IMR-90 (cell line): ENCODE measurements at regions not wholly inside any gene's neighbourhood (a gene's known extent, or its start where the extent isn't known, plus 50 kb on each side); places are given as distances from the start of the nearest gene placed in this dataset.

Source experiments
- ATAC-seq: fragments of 200-7000 bp; cut with Tn5 transposase; 2 replicates; pipeline ENCODE4 v1.9.1; 2020; ENCODE audit warnings: low read depth, mild to moderate bottlenecking, moderate library complexity
- BruUV-seq: library from RNA; stranded (reverse); fragments of 400-500 nt; replicated peaks from 2 replicates; lab custom pipeline; 2021; lab: Mats Ljungman, UMichigan
- CTCF ChIA-PET: fragments of 300-600 bp; formaldehyde crosslinking; extraction: SDS; loops from one replicate; lab custom pipeline; 2021; ENCODE audit warnings: antibody characterized with exemption; lab: Yijun Ruan, JAX
- POLR2A ChIA-PET: fragments of 300-600 bp; sonication (Branson Sonifier 250); formaldehyde crosslinking; loops from one replicate; lab custom pipeline; 2022; ENCODE audit warnings: antibody characterized with exemption; ENCODE audit not compliant: unreplicated experiment; lab: Charles Lee
- DNase-seq: peaks from one replicate; pipeline ENCODE4 v3.0.0; 2013
- H2AFZ ChIP-seq: replicated peaks from 2 replicates; pipeline ENCODE3; 2013; ENCODE audit warnings: low read length, mild to moderate bottlenecking; ENCODE audit not compliant: poor library complexity
- H2AK5ac ChIP-seq: 2 replicates; pipeline ENCODE4 v1.6.1; 2013; ENCODE audit warnings: low read depth, low read length, inconsistent platforms
- H2AK9ac ChIP-seq: replicated peaks from 2 replicates; pipeline ENCODE3; 2013; ENCODE audit warnings: mild to moderate bottlenecking, low read depth, low read length, moderate library complexity; ENCODE audit not compliant: poor library complexity
- H2BK120ac ChIP-seq: 2 replicates; pipeline ENCODE4 v1.6.1; 2013; ENCODE audit warnings: low read depth, low read length, inconsistent platforms
- H2BK15ac ChIP-seq: 3 replicates; pipeline ENCODE4 v1.6.1; 2013; ENCODE audit warnings: low read depth, low read length, inconsistent platforms
- H2BK20ac ChIP-seq: 2 replicates; pipeline ENCODE4 v1.6.1; 2013; ENCODE audit warnings: low read depth, mild to moderate bottlenecking, inconsistent platforms, low read length, moderate library complexity
- H2BK5ac ChIP-seq: 2 replicates; pipeline ENCODE4 v1.6.1; 2013; ENCODE audit warnings: mild to moderate bottlenecking, low read depth, low read length, inconsistent platforms; ENCODE audit not compliant: poor library complexity, severe bottlenecking
- H3K14ac ChIP-seq: replicated peaks from 2 replicates; pipeline ENCODE4 v1.6.1; 2013; ENCODE audit warnings: low read depth, low read length, inconsistent platforms
- H3K18ac ChIP-seq: 2 replicates; pipeline ENCODE4 v1.6.1; 2013; ENCODE audit warnings: low read depth, low read length, control low read depth
- H3K23ac ChIP-seq: 2 replicates; pipeline ENCODE4 v1.6.1; 2013; ENCODE audit warnings: low read depth, low read length, inconsistent platforms
- H3K27ac ChIP-seq: 2 replicates; pipeline ENCODE4 v1.5.1; 2013; ENCODE audit warnings: mild to moderate bottlenecking, control low read depth, low read length; ENCODE audit not compliant: insufficient read depth
- H3K27me3 ChIP-seq: 2 replicates; pipeline ENCODE4 v1.6.1; 2013; ENCODE audit warnings: low read length; ENCODE audit not compliant: control insufficient read depth, insufficient read depth
- H3K36me3 ChIP-seq: 2 replicates; pipeline ENCODE4 v1.6.1; 2013; ENCODE audit warnings: low read length, mixed read lengths; ENCODE audit not compliant: control insufficient read depth, insufficient read depth
- H3K4ac ChIP-seq: 2 replicates; pipeline ENCODE4 v1.6.1; 2013; ENCODE audit warnings: low read depth, low read length, inconsistent platforms
- H3K4me1 ChIP-seq: 2 replicates; pipeline ENCODE4 v1.6.1; 2013; ENCODE audit warnings: low read length, mixed read lengths; ENCODE audit not compliant: control insufficient read depth, insufficient read depth
- H3K4me2 ChIP-seq: 2 replicates; pipeline ENCODE4 v1.6.1; 2013; ENCODE audit warnings: low read depth, mild to moderate bottlenecking, control low read depth, low read length, moderate library complexity
- H3K4me3 ChIP-seq: 2 replicates; pipeline ENCODE4 v1.5.1; 2013; ENCODE audit warnings: low read depth, mild to moderate bottlenecking, control low read depth, low read length, moderate library complexity; ENCODE audit not compliant: insufficient read depth
- H3K56ac ChIP-seq: 2 replicates; pipeline ENCODE4 v1.6.1; 2013; ENCODE audit warnings: low read length, inconsistent platforms; ENCODE audit not compliant: insufficient read depth; ENCODE audit errors: extremely low read depth
- H3K79me1 ChIP-seq, 2 experiments: 2 replicates each; pipeline ENCODE4 v1.6.1; 2013; ENCODE audit warnings: low read length in 2 of 2, inconsistent platforms in 1 of 2, low read depth in 1 of 2
- H3K9ac ChIP-seq: 2 replicates; pipeline ENCODE4 v1.6.1; 2013; ENCODE audit warnings: low read depth, low read length, control low read depth
- H3K9me1 ChIP-seq: 2 replicates; pipeline ENCODE4 v1.6.1; 2013; ENCODE audit warnings: low read length, inconsistent platforms; ENCODE audit not compliant: insufficient read depth
- H3K9me3 ChIP-seq: 2 replicates; pipeline ENCODE4 v1.6.1; 2013; ENCODE audit warnings: low read length; ENCODE audit not compliant: control insufficient read depth, insufficient read depth
- H4K20me1 ChIP-seq: 2 replicates; pipeline ENCODE4 v1.6.1; 2013; ENCODE audit warnings: low read length, inconsistent platforms; ENCODE audit not compliant: insufficient read depth
- H4K5ac ChIP-seq: 2 replicates; pipeline ENCODE4 v1.6.1; 2013; ENCODE audit warnings: mild to moderate bottlenecking, low read depth, low read length, control low read depth
- H4K8ac ChIP-seq, 2 experiments: 2 replicates each; pipeline ENCODE4 v1.6.1; 2013; ENCODE audit warnings: low read depth in 2 of 2, low read length in 2 of 2, control low read depth in 1 of 2, inconsistent platforms in 1 of 2
- H4K91ac ChIP-seq: 2 replicates; pipeline ENCODE4 v1.6.1; 2013; ENCODE audit warnings: low read depth, low read length, inconsistent platforms; ENCODE audit not compliant: insufficient read depth
- BHLHE40 ChIP-seq: fragments of 150-350 bp; IDR thresholded peaks from 2 replicates; pipeline ENCODE4 v1.6.1; 2016; ENCODE audit warnings: mild to moderate bottlenecking, low read depth, low read length
- CEBPB ChIP-seq: IDR thresholded peaks from 2 replicates; pipeline ENCODE4 v1.6.1; 2012; ENCODE audit warnings: low read depth, low read length, improper control_type of control experiment
- CHD1 ChIP-seq: IDR thresholded peaks from 2 replicates; pipeline ENCODE4 v1.6.1; 2012; ENCODE audit warnings: low read depth, low read length, improper control_type of control experiment
- CTCF ChIP-seq: conservative IDR thresholded peaks from 2 replicates; pipeline ENCODE4 v1.5.1; 2012; ENCODE audit warnings: mild to moderate bottlenecking, low read depth, low read length, improper control_type of control experiment
- ELK1 ChIP-seq: fragments of 150-350 bp; IDR thresholded peaks from 2 replicates; pipeline ENCODE4 v1.6.1; 2016; ENCODE audit warnings: low read depth, mild to moderate bottlenecking, low read length, moderate library complexity, borderline replicate concordance
- FOS ChIP-seq: fragments of 150-350 bp; IDR thresholded peaks from 2 replicates; pipeline ENCODE4 v1.6.1; 2016; ENCODE audit warnings: low read depth, low read length
- MAFK ChIP-seq: IDR thresholded peaks from 2 replicates; pipeline ENCODE4 v1.6.1; 2012; ENCODE audit warnings: low read depth, low read length, improper control_type of control experiment
- MAZ ChIP-seq: IDR thresholded peaks from 2 replicates; pipeline ENCODE4 v1.6.1; 2012; ENCODE audit warnings: low read depth, mild to moderate bottlenecking, low read length, improper control_type of control experiment, moderate library complexity, borderline replicate concordance
- MXI1 ChIP-seq: IDR thresholded peaks from 2 replicates; pipeline ENCODE4 v1.6.1; 2012; ENCODE audit warnings: low read depth, mild to moderate bottlenecking, low read length, moderate library complexity, borderline replicate concordance
- NFE2L2 ChIP-seq: fragments of 150-350 bp; IDR thresholded peaks from 2 replicates; pipeline ENCODE4 v1.6.1; 2016; ENCODE audit warnings: low read depth, mild to moderate bottlenecking, low read length
- POLR2A ChIP-seq: IDR thresholded peaks from 2 replicates; pipeline ENCODE4 v1.6.1; 2012; ENCODE audit warnings: mild to moderate bottlenecking, low read depth, low read length
- RAD21 ChIP-seq: IDR thresholded peaks from 2 replicates; pipeline ENCODE4 v1.6.1; 2012; ENCODE audit warnings: low read length, improper control_type of control experiment
- RCOR1 ChIP-seq: IDR thresholded peaks from 2 replicates; pipeline ENCODE4 v1.6.1; 2012; ENCODE audit warnings: mild to moderate bottlenecking, low read length, improper control_type of control experiment; ENCODE audit not compliant: insufficient replicate concordance
- RFX5 ChIP-seq: IDR thresholded peaks from 2 replicates; pipeline ENCODE4 v1.8.0; 2012; ENCODE audit warnings: low read depth, mild to moderate bottlenecking, low read length, moderate library complexity
- SMC3 ChIP-seq: fragments of 150-350 bp; IDR thresholded peaks from 2 replicates; pipeline ENCODE4 v1.6.1; 2016; ENCODE audit warnings: low read depth, mild to moderate bottlenecking, antibody characterized with exemption, low read length, moderate library complexity
- USF2 ChIP-seq: fragments of 150-350 bp; IDR thresholded peaks from 2 replicates; pipeline ENCODE4 v1.6.1; 2017; ENCODE audit warnings: mild to moderate bottlenecking, antibody characterized with exemption, low read length, low read depth
- WGBS, 2 experiments: methylation state at CpG; one replicate each; pipeline versions ENCODE4 v1.1.5 to v1.1.7; 2013; ENCODE audit warnings: missing lambda C conversion rate in 2 of 2; ENCODE audit not compliant: insufficient read length in 1 of 2; ENCODE audit errors: extremely low coverage in 2 of 2; 5-methylcytosine and 5-hydroxymethylcytosine counted together
- dilution Hi-C: fragments of 300-500 bp; cut with HindIII; formaldehyde crosslinking; loops from one replicate; pipeline ENCODE4 v1.14.3; 2018; ENCODE audit warnings: low sequenced_read_pairs; ENCODE audit not compliant: unreplicated experiment
- in situ Hi-C: fragments of 300-500 bp; cut with MboI; formaldehyde crosslinking; loops from 3 replicates; pipeline ENCODE4 v1.14.3; 2019; ENCODE audit warnings: low sequenced_read_pairs, inconsistent platforms, mixed read lengths
- intact Hi-C: fragments of 100-400 bp; cut with micrococcal nuclease; formaldehyde crosslinking; loops from 2 replicates; pipeline ENCODE4 v1.10.0; 2022

GRCh38 chr5:169430671-169431070 lies 129.7 kb upstream of the SLIT3 start:
- Histone ChIP-seq H3K79me1 (no peaks in the 10 kb centered on the region), H2BK20ac (no peak overlapping the region), H2BK5ac (no peak overlapping the region), H3K18ac (no peak overlapping the region), H3K23ac (no peak overlapping the region), H3K4me3 (no peak overlapping the region), H3K4me2 (no peak overlapping the region), H3K4ac (no peak overlapping the region), H4K20me1 (no peaks in the 10 kb centered on the region), H4K91ac (no peak overlapping the region), H3K9me1 (no peaks in the 10 kb centered on the region), H3K27me3 (no peaks in the 10 kb centered on the region), H3K56ac (no peak overlapping the region), H3K4me1 (no peaks in the 10 kb centered on the region), H2BK120ac (no peak overlapping the region), H3K9ac (no peak overlapping the region), H2BK15ac (no peak overlapping the region), H4K8ac (no peak overlapping the region), H3K14ac (no peak overlapping the region), H3K27ac (no peak overlapping the region), H3K36me3 (no peaks in the 10 kb centered on the region), H2AK9ac (no peak overlapping the region), H3K9me3 (no peaks in the 10 kb centered on the region), H4K5ac (no peak overlapping the region), H2AK5ac (no peak overlapping the region), H2AFZ (no peak overlapping the region)
- no CpG with 5 or more reads among the region's 1 CpG for WGBS, 2 experiments
- in situ Hi-C loops, result no loop called here
- BruUV-seq, result no TSS peak
- ATAC-seq (no peak), DNase-seq (no peak)
- ChIA-PET POLR2A (no interaction called here), CTCF (no interaction called here)
- no peak for TF ChIP-seq MXI1
- no peak for TF ChIP-seq BHLHE40
- no peak for TF ChIP-seq RCOR1
- no peak for TF ChIP-seq CHD1
- TF ChIP-seq CEBPB, result no peak
- TF ChIP-seq ELK1, result no peak
- no peak for TF ChIP-seq NFE2L2
- TF ChIP-seq CTCF, result no peak
- TF ChIP-seq MAFK, result no peak
- TF ChIP-seq MAZ, result no peak
- no peak for TF ChIP-seq FOS
- no peak for TF ChIP-seq SMC3
- no peak for TF ChIP-seq POLR2A
- TF ChIP-seq RFX5, result no peak
- no peak for TF ChIP-seq USF2
- no peak for TF ChIP-seq RAD21
- intact Hi-C loops, result no loop called here
- dilution Hi-C loops, result no loop called here
